MG63 (cell line): ENCODE measurements at regions not wholly inside any gene's neighbourhood (a gene's known extent, or its start where the extent isn't known, plus 50 kb on each side); places are given as distances from the start of the nearest gene placed in this dataset.

Experiments
- DNase-seq: peaks from one replicate; pipeline ENCODE4 v3.0.0-alpha.2; 2020
- H3K27me3 ChIP-seq: fragments of 250-450 bp; sonication (Bioruptor Pico); 2 replicates; pipeline ENCODE4 v1.5.1; 2020; ENCODE audit warnings: mild to moderate bottlenecking, moderate library complexity
- H3K36me3 ChIP-seq: fragments of 250-450 bp; sonication (Bioruptor Pico); 2 replicates; pipeline ENCODE4 v1.5.1; 2020; ENCODE audit warnings: mild to moderate bottlenecking, moderate library complexity
- H3K4me3 ChIP-seq: fragments of 250-450 bp; sonication (Bioruptor Pico); 2 replicates; pipeline ENCODE4 v1.5.1; 2020; ENCODE audit warnings: mild to moderate bottlenecking, moderate library complexity
- H3K9me3 ChIP-seq: fragments of 250-450 bp; sonication (Bioruptor Pico); 2 replicates; pipeline ENCODE4 v1.5.1; 2020; ENCODE audit warnings: mild to moderate bottlenecking, moderate library complexity

DNA sequence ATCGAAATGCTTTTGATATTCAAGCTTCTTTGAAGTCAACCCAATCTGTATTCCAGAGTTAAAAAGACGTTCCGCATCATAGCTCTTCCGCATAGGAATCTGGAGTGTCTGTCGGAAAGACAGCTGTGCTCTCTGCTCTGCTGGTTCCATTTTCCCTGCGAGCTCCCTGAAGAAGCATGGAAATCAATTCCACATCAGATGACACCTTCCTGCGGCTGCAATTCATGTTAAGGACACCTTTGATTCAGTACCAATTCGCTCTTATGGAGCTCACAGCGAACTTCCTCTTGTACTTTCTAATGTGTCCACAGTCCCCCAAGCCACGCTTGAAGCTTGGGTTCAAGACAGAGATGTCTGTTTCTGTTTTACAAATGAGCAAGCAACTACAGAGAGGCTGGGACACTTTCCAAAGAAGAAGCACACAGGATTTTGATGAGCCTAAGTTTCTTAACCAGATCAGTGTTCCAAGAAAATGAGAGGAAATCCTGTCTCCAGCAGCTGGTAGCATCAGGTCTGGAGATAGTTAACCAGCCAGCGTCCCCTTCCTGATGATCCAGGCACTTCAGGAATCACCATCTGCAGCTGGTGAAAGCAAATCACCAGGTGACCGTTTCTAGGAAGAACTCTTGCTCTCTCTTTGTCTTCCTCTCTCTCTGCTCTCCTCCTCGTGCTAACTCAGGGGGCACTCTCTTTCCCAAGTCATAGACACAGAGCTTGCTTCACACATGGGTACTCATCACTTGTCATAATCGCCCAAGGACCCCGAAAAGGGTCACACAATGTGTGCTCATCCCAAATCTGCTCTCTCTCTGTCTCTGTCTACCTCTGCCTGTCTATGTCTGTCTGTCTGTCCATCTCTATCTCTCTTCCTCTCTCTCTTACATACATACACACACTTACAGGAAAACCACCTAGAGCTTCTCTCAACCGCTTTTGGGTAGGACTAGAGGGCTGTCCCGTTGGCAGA, 281.8 kb downstream of the FAM43A start:
- DNase-seq, result no peak
- H3K4me3 ChIP-seq, result no peak overlapping the region
- H3K9me3 ChIP-seq, result peaks cover 3% of the 10 kb centered on the region; the same call in 1 of the 2 replicates
- H3K27me3 ChIP-seq, result 0 out of 2 replicates have a peak, but pooled peaks cover 3% of the 10 kb centered on the region
- H3K36me3 ChIP-seq, result no peaks in the 10 kb centered on the region

- H3K36me3 ChIP-seq, result no peaks in the 10 kb centered on the region
- H3K9me3 ChIP-seq, result peaks cover 3% of the 10 kb centered on the region; the same call in 1 of the 2 replicates
- H3K27me3 ChIP-seq, result 0 out of 2 replicates have a peak, but pooled peaks cover 3% of the 10 kb centered on the region
- DNase-seq, result no peak
- no peak overlapping the region for H3K4me3 ChIP-seq
Measured at GRCh38 chr3:194970066-194970465, 284.4 kb downstream of the FAM43A start.

DNA sequence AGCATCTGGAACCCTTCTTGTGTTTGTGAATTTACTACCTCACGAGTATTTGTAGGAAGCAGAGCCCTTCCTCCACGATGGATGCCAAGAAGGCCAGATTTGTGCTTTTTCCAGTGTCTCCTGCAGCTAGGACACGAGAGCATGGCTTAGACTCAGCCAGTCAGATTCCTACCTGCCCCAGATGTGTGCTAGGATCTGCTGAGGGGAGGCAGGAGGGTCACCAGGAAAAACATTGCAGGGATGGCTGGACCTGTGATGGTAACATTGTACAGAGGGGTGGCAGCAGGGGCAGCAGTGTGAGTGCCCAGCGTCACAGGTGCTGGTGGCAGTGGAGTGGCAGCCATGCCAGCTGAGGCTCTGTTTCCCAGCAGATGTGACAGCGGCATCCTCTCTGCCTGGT, 285.3 kb downstream of the FAM43A start:
- no peak for DNase-seq
- Histone ChIP-seq H3K36me3 (no peaks in the 10 kb centered on the region), H3K27me3 (0 out of 2 replicates have a peak, but pooled peaks cover 3% of the 10 kb centered on the region), H3K4me3 (no peak overlapping the region), H3K9me3 (peaks cover 3% of the 10 kb centered on the region; the same call in 1 of the 2 replicates)

DNA sequence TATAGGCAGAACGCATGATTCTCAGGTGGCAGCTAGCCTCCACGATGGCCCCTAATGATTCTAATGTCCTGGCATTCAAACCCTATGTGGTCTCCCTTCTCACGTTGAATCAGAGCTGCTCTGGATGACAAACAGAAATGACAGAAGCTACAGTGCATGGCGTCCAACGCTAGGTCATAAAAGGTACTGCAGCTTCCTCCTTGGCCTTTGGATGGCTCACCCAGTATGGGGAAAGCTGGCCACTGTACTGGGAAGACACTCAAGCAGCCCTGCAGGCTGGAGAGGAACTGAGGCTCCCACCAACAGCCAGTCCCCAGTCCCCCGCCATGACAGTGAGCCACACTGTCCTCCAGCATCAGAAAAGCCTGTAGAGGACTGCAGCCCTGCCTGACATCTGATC, 286.3 kb downstream of the FAM43A start:
- Histone ChIP-seq H3K9me3 (peaks cover 3% of the 10 kb centered on the region; the same call in 1 of the 2 replicates), H3K36me3 (no peaks in the 10 kb centered on the region), H3K27me3 (0 out of 2 replicates have a peak, but pooled peaks cover 3% of the 10 kb centered on the region), H3K4me3 (no peak overlapping the region)
- no peak for DNase-seq

DNA sequence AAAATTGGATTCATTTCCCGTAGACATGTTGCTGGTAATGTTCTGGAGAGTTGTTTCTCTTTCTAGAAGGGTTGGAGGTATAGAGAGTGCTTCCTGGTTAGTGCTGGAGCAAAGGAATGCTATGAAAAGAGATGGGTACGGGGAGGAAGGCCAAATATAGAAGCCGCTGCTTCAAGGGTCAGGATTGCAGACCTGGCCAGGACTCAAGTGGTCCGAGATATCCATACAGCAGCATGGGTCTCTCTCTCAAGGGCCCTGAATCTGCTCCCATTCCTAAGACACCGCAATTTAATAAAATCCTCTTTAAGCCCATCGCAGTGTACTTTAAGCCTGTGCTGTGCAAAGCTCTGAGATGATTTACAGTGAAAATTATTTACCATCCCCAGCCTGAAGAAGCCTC, 287.0 kb downstream of the FAM43A start:
- no peak for DNase-seq
- H3K27me3 ChIP-seq, result 0 out of 2 replicates have a peak, but pooled peaks cover 3% of the 10 kb centered on the region
- H3K9me3 ChIP-seq, result peaks cover 3% of the 10 kb centered on the region; the same call in 1 of the 2 replicates
- H3K4me3 ChIP-seq, result no peak overlapping the region
- H3K36me3 ChIP-seq, result no peaks in the 10 kb centered on the region

GRCh38 chr3:194973366-194974000, 287.8 kb downstream of the FAM43A start:
- Histone ChIP-seq H3K4me3 (no peak overlapping the region), H3K27me3 (0 out of 2 replicates have a peak, but pooled peaks cover 3% of the 10 kb centered on the region), H3K9me3 (peaks cover 3% of the 10 kb centered on the region; the same call in 1 of the 2 replicates), H3K36me3 (no peaks in the 10 kb centered on the region)
- no peak for DNase-seq

DNA sequence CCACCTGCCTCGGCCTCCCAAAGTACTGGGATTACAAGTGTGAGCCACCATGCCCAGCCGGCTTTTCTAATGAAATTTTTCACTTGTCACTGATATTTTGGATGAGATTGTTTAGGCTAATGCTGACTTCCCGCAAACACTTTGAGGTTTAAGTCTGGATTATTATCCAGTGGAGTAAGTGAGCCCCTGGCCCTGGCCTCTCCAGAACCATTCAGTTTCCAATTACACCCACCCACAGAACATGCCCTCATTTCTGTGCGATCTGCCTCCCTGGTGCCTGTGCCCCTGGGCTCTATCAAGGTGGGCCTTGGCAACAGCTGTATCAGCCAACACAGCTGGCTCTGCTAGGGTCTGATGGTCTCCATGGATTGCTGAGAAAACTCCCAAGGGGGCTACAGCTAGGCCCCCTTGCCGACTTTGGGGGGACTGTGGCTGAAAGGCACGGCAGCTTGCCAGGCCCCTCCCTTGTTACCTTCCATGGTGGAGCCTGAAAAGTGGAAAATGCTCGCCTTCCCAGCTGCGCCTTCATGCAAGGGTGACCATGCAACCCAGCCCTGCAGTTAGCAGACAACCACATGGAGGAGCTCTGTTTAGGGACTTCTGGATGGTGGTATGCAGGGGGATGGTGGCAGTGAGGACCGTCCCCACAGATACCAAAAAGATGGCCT, 288.9 kb downstream of the FAM43A start:
- Histone ChIP-seq H3K9me3 (peaks cover 3% of the 10 kb centered on the region; the same call in 1 of the 2 replicates), H3K27me3 (0 out of 2 replicates have a peak, but pooled peaks cover 3% of the 10 kb centered on the region), H3K36me3 (no peaks in the 10 kb centered on the region), H3K4me3 (no peak overlapping the region)
- no peak for DNase-seq

DNA sequence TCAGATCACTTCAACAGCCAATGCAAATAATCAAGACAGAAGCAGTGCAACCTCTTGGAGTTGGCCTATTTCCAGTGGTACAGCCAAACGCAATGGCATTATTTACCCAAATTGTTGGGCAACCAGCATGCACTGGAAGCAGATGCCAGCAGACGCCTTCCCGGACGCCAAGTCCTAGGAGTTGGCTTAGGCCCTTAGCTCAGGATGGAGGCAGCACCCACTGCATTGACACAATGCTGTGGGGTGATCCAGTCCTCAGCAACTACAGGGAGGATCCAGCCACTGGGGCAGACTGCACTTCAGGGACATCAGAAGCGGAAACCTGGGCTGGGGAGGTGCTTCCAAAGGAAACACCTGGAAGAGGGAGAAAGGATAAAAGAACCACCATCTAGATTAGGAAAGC, 290.4 kb downstream of the FAM43A start:
- H3K27me3 ChIP-seq, result no peaks in the 10 kb centered on the region
- no peak overlapping the region for H3K4me3 ChIP-seq
- H3K36me3 ChIP-seq, result no peaks in the 10 kb centered on the region
- DNase-seq, result peak; percentile 88
- H3K9me3 ChIP-seq, result no peaks in the 10 kb centered on the region

- no peak for DNase-seq
- H3K4me3 ChIP-seq, result no peak overlapping the region
- H3K9me3 ChIP-seq, result peaks cover 3% of the 10 kb centered on the region
- H3K27me3 ChIP-seq, result no peaks in the 10 kb centered on the region
- H3K36me3 ChIP-seq, result no peaks in the 10 kb centered on the region
Measured at GRCh38 chr3:194976874-194977273, 291.2 kb downstream of the FAM43A start.

DNA sequence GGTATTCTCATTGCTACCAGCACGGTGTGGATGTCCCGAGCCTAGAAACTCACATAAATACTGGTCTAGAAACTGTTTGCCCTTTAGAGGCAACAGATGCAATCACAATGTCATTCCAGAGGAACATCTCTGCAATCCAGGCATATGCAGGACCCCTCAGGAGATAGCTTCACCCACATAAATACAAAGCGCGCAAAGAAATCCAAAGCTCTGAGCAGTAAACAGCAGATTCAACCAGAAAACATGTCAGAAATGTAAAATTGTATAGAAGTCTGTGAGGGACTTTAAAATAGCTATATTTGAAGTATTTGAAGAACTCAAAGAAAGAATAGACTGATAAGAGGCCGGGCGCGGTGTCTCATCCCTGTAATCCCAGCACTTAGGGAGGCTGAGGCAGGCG, 291.7 kb downstream of the FAM43A start:
- DNase-seq, result no peak
- Histone ChIP-seq H3K9me3 (peaks cover 3% of the 10 kb centered on the region), H3K4me3 (no peak overlapping the region), H3K36me3 (no peaks in the 10 kb centered on the region), H3K27me3 (no peaks in the 10 kb centered on the region)

- peaks cover 3% of the 10 kb centered on the region for H3K9me3 ChIP-seq
- no peaks in the 10 kb centered on the region for H3K27me3 ChIP-seq
- no peaks in the 10 kb centered on the region for H3K36me3 ChIP-seq
- DNase-seq, result no peak
- no peak overlapping the region for H3K4me3 ChIP-seq
Measured at GRCh38 chr3:194979173-194979572, 291.8 kb downstream of the XXYLT1 start.

DNA sequence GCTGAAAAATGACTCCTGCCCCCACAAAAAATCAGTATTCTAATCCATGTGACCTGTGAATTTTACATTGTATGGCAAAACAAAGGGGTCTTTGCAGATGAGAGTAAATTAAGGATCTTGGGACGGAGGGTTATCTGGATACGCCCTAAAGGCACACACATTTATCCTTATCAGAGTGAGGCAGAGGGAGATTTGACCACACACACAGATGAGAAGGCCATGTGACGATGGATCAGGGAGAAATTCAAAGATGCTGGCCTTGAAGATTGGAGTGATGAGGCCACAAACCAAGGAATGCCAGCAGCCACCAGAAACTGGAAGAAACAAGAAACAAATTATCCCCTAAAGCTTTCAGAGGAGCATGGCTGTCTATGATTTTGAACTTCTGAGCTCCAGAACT, 288.5 kb downstream of the XXYLT1 start:
- Histone ChIP-seq H3K36me3 (no peaks in the 10 kb centered on the region), H3K9me3 (peaks cover 3% of the 10 kb centered on the region), H3K4me3 (no peak overlapping the region), H3K27me3 (no peaks in the 10 kb centered on the region)
- no peak for DNase-seq

- Histone ChIP-seq H3K9me3 (peaks cover 3% of the 10 kb centered on the region), H3K27me3 (no peaks in the 10 kb centered on the region), H3K36me3 (no peaks in the 10 kb centered on the region), H3K4me3 (no peak overlapping the region)
- no peak for DNase-seq
Measured at GRCh38 chr3:194983121-194983520, 287.8 kb downstream of the XXYLT1 start.

DNA sequence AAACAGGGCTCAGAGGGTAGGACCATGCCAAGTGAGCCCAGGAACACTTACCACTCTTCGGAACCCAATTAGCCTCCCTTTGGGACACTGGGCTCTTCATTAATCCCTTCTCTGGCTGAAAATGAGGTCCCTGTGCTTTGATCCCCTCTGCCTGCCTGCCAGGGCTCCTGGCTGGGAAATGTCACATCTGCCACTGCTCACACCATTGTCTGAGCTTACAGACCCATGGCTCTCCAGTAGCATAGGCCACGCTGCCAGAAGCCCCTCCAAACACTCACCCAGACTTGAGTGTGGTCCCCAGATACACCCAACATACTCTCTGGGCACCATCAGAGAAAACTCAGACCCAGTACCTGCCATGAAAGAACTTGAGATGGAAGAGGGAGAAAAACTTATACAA, 287.3 kb downstream of the XXYLT1 start:
- DNase-seq, result no peak
- Histone ChIP-seq H3K4me3 (no peak overlapping the region), H3K9me3 (peaks cover 3% of the 10 kb centered on the region), H3K36me3 (no peaks in the 10 kb centered on the region), H3K27me3 (no peaks in the 10 kb centered on the region)

- Histone ChIP-seq H3K4me3 (no peak overlapping the region), H3K36me3 (no peaks in the 10 kb centered on the region), H3K9me3 (peaks cover 3% of the 10 kb centered on the region), H3K27me3 (no peaks in the 10 kb centered on the region)
- DNase-seq, result no peak
Measured at GRCh38 chr3:194984066-194984465, 286.9 kb downstream of the XXYLT1 start.

DNA sequence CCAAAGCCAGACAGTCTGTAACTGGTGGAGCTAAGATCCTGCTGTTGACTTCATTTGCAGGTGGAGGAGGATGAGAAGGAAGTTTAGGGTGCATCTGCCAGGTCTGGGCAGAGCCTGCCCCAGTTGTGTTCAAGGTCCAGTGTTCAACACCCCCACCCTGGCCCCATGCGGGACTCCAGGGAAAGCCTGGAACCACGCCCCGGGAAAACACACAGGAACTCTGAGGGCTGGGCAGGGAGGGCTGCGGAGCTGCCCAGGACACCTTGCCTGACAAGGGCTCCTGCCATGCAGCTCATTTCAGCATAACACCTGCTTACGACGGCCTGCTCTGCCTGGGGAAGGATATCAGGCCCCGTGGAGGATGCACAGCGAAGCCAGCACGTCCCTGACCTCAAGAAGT, 286.3 kb downstream of the XXYLT1 start:
- DNase-seq, result no peak
- Histone ChIP-seq H3K4me3 (no peak overlapping the region), H3K36me3 (no peaks in the 10 kb centered on the region), H3K27me3 (no peaks in the 10 kb centered on the region), H3K9me3 (peaks cover 3% of the 10 kb centered on the region)
